Stimulated activated CD8-positive, alpha-beta memory T cell treated with anti-CD3 and anti-CD28 coated beads, Interleukin-12 subunit alpha, Interleukin-12 subunit beta, amount 100 ng/mL, for 24 hours (primary cell): ENCODE measurements at regions not wholly inside any gene's neighbourhood (a gene's known extent, or its start where the extent isn't known, plus 50 kb on each side); places are given as distances from the start of the nearest gene placed in this dataset.

Experiments
- DNase-seq: peaks from one replicate; pipeline ENCODE4 v3.0.0-alpha.2; 2020; ENCODE audit errors: extremely low read depth

GRCh38 chr1:234936612-234937389 lies 191.8 kb downstream of the TOMM20 start:
- DNase-seq, result no peak

DNA sequence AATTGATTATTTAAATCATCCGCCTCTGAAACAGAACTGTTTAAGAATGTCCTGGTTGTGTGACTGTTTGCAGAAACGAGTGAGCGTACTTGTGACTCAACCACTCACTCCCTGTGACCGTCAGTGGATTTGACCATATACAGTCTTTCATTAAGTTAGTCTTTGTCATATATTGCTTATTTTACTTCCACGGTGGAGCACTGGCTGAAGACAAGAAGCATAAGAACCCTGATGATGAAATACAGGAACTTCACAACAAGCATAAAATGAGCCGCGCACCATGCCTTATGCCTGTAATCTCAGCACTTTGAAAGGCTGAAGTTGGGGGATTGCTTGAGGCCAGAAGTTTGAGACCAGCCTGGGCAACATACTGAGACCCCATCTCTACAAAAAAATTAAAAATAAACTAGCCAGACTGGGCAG lies 194.0 kb downstream of the TOMM20 start:
- no peak for DNase-seq

DNA sequence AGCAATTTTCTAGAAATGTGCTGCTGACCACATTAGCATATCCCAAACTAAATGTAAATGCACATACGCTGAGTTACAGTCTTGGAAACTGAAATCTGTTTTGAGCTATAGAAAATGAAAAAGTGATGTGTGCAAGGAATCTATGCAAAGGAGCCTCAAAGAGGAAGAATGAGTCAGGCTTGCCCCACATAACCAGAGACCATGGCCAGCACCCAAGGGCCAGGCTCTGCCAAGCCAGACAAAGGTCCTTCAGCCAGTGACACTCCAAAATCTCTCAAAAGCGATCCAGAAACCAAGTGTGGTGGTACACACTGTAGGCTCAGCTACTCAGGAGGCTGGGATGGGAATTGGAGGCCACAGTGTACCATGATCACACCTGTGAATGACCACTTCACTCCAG lies 195.2 kb downstream of the TOMM20 start:
- no peak for DNase-seq

DNA sequence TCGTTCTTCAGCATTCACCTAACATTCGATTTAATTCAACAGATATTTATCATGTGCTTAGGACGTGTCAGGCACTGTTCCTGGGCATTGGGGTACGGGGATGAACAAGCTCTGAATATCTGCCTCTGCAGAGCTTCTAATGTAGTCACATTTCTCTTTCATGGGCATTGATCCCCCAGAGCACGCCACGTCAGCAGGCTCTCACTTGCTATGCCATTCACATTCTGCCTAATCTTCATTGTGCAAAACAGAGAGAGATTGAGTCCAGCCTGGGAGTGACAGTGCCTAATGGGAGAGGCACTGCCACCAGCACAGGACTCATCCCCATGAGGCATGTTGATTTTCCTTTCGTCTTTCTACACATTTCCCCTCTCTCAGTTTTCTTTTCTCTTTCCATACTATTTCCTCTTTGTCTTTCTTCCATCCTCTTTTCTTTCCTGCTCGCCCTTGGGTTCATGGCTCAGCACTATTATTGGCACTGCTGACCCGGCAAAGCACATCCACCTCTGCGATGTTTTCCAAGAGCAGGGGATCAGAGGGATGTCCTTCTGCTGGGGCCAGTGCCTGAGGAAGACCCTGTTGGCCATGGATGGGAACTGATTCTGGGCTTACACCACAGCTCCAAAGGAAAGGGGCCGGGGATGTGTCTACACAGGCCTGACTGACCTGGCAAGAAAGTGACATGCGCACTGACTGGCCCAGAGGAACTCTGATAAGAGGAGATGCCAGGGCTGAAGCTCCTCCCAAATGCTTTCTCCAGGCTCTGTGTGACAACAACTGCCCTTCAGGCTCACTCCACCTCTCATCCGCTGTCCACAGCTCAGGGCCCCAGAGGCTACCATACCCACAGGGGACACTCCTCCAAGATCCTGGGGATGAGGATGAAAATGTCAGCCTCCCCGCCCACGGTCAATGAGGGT lies 195.9 kb downstream of the TOMM20 start:
- DNase-seq, result no peak

DNA sequence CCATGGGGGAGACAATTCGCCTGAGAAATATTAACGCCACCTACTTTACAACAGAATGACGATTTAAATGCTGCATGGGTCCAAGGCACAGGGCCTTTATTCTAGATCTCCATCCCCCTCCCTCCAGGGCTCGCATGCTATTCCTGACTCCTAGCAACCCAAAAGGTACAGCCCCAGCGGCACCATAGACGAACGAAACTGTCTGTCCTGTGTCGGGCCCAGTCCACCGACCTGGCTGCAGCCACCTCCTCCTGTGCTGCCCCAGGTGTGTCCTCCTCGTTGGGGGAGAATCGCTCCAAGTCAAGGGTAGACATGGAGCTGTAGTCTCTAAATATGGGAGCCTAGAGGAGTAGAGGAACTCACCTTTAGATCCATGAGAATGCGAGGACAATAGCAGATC lies 196.5 kb downstream of the TOMM20 start:
- DNase-seq, result no peak

DNA sequence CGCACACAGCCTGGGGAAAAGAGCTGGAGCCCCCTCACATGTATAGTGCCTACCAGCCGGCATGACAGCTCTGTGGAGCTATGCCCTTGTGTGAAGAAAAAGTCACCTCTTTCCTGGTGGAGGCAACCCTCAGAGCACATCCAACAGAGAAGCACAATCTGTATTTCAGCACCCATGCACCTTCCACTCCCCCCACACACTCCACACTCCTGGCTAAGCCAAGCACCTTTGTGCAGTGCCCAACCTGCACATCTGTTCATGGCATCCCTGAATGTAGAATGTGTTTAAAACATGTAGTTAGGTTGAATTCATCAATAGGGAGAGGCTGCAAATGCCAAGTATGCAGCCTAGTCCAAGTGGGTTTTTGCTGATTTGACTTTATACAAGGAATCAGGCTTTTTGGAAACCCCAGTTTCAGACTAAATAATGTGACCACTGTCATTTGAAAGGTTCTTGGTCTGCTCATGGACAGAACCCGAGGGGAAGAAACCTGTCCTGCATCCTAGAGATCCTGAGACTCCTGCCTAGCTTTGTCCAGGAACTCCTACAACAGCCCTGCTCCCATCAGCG lies 197.1 kb downstream of the TOMM20 start:
- no peak for DNase-seq

- DNase-seq, result no peak
Measured at GRCh38 chr1:234929369-234929768, 199.3 kb downstream of the TOMM20 start.

- DNase-seq, result no peak
Measured at GRCh38 chr1:234928642-234929041, 200.0 kb downstream of the TOMM20 start.

- DNase-seq, result no peak
Measured at GRCh38 chr1:234927971-234928640, 200.5 kb downstream of the TOMM20 start.

- no peak for DNase-seq
Measured at GRCh38 chr1:234927312-234927970, 201.2 kb downstream of the TOMM20 start.

GRCh38 chr1:234926559-234927311 lies 201.9 kb downstream of the TOMM20 start:
- no peak for DNase-seq

DNA sequence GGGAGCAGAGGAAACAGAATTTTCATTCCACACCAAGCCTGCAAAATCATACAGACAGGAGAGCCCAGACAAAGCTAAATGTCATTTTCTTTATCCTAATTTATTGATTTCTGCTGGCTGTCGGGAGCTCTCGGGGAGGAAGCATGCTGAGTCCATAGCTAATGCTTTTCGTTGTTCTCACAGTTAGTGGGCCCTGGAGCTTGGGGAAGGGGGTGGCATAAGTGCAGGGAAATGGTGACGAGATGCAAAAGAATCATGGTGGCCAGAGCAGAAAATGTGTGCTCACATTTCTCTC lies 202.4 kb downstream of the TOMM20 start:
- DNase-seq, result no peak

DNA sequence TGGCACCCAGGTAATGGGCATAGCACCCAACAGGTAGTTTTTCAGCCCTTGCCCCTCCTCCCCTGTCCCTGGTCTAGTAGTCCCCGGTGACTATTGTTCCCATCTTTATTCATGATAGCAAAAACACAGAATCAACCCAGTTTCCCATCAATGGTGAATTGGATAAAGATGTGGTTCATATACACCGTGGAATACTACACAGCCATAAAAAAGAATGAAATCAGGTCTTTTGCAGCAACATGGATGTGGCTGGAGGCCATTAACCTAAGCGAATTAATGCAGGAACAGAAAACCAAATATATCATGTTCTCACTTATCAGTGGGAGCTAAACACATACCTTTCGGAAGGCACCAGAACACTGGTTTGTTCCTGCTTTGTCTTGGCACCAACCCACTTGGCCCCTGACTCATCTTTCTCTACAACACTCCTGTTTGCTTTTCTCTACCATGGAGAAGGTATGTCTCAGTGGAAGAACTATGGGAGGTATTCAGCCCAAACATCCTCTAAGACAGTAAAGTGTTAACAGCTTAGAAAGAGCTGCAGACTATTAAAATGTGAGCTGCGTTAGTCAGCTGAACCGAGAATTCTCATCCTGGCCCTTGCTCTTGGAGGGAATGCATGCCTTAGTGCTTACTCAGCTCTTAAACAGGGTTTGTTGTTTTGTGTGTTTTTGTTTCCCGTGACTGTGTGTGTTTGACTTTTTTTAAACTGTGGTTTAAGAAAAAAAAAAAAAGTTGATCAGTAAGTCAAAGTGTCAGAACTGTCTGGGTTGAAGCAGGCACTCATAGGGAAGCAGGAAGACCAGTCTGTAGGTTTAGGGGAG lies 203.0 kb downstream of the TOMM20 start:
- no peak for DNase-seq

DNA sequence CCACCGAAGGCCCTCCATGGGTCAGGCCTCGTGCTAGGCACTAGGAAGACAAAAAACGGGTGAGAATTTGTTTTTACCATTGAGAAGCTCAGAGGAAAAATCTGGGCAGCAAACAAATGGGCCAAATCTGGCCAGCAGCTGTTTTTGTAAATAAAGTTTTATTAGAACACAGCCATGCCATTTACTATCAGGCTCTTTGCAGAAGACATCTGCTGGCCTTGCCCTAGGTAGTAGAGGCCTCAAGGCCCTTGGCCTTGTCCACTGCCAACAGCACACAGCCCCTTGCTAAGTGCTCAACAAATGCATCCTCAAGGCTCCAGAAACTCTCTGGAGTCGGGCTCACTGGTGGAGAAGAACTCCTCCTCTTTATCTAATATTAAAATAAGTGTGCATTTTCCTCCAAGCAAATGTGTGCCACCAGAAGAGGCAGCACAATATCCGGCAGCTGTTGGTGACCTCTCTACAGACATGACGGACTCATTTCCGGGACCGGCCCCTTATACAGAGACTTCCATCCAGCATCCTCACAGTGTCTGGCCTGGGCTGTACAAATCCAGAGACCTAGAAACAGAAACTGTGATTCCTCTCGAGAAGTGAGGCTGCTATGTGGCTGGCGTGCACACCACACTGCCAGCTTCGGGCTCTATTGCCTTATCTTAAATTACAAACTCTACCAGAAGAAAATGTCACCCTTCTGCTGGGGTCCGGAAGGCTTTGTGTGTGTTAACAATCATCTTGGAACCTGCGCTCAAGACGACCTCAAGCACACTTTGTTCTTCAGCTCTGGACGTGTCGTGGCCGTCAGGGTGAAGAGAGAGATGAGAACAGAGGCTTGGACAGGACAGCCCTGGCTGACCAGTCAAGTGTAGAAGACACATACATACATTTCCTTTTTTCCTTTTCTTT lies 203.9 kb downstream of the TOMM20 start:
- no peak for DNase-seq

- DNase-seq, result no peak
Measured at GRCh38 chr1:234923626-234924025, 205.0 kb downstream of the TOMM20 start.

GRCh38 chr1:234922987-234923386 lies 205.7 kb downstream of the TOMM20 start:
- DNase-seq, result no peak

- DNase-seq, result no peak
Measured at GRCh38 chr1:234921266-234922062, 207.2 kb downstream of the TOMM20 start.

- no peak for DNase-seq
Measured at GRCh38 chr1:234920843-234921140, 207.8 kb downstream of the TOMM20 start.
